Hepatocyte (in vitro differentiated cells): ENCODE measurements at regions not wholly inside any gene's neighbourhood (a gene's known extent, or its start where the extent isn't known, plus 50 kb on each side); places are given as distances from the start of the nearest gene placed in this dataset.

Experiments used
- DNase-seq: peaks from one replicate; pipeline ENCODE4 v3.0.0-alpha.2; 2016; ENCODE audit warnings: low spot score
- H2AFZ ChIP-seq: fragments of 200-600 bp; sonication (generic); 2 replicates; pipeline ENCODE4 v1.6.0; 2016; ENCODE audit warnings: antibody characterized with exemption, mild to moderate bottlenecking
- H3K27ac ChIP-seq: fragments of 200-600 bp; sonication (generic); 2 replicates; pipeline ENCODE4 v1.5.1; 2016; ENCODE audit warnings: mild to moderate bottlenecking
- H3K27me3 ChIP-seq: fragments of 200-600 bp; sonication (generic); 2 replicates; pipeline ENCODE4 v1.6.1; 2016
- H3K36me3 ChIP-seq: fragments of 200-600 bp; sonication (generic); replicated peaks from 2 replicates; pipeline ENCODE4 v1.5.1; 2016; ENCODE audit warnings: low read depth; ENCODE audit not compliant: insufficient read depth
- H3K4me1 ChIP-seq: fragments of 200-600 bp; sonication (generic); 2 replicates; pipeline ENCODE4 v1.5.1; 2016; ENCODE audit warnings: mild to moderate bottlenecking, moderate library complexity; ENCODE audit not compliant: insufficient read depth
- H3K4me2 ChIP-seq: fragments of 200-600 bp; sonication (generic); 2 replicates; pipeline ENCODE4 v1.6.0; 2016
- H3K4me3 ChIP-seq: fragments of 200-600 bp; sonication (generic); 2 replicates; pipeline ENCODE4 v1.5.1; 2016; ENCODE audit warnings: mild to moderate bottlenecking
- H3K79me2 ChIP-seq: fragments of 200-600 bp; sonication (generic); 2 replicates; pipeline ENCODE4 v1.6.0; 2017; ENCODE audit warnings: mild to moderate bottlenecking
- H3K9me2 ChIP-seq: fragments of 200-600 bp; sonication (generic); replicated peaks from 2 replicates; pipeline ENCODE4 v1.6.0; 2017; ENCODE audit warnings: mild to moderate bottlenecking; ENCODE audit not compliant: insufficient read depth
- H3K9me3 ChIP-seq: fragments of 200-600 bp; sonication (generic); 2 replicates; pipeline ENCODE4 v1.5.1; 2016; ENCODE audit warnings: low read depth, mild to moderate bottlenecking
- H4K20me1 ChIP-seq: fragments of 200-600 bp; sonication (generic); 2 replicates; pipeline ENCODE4 v1.6.0; 2016; ENCODE audit warnings: mild to moderate bottlenecking; ENCODE audit not compliant: insufficient read depth, poor library complexity, severe bottlenecking
- EZH2 ChIP-seq: fragments of 200-600 bp; sonication (generic); IDR thresholded peaks from 2 replicates; pipeline ENCODE4 v1.6.1; 2016; ENCODE audit warnings: antibody characterized with exemption, mild to moderate bottlenecking, borderline replicate concordance
- EZH2phosphoT487 ChIP-seq: fragments of 200-600 bp; sonication (generic); IDR thresholded peaks from one replicate; pipeline ENCODE4 v1.6.1; 2018; ENCODE audit warnings: antibody characterized with exemption, mild to moderate bottlenecking, low read depth, moderate library complexity; ENCODE audit not compliant: unreplicated experiment, severe bottlenecking
- WGBS: methylation state at CpG from one replicate; pipeline ENCODE4 v1.1.6; 2016; ENCODE audit warnings: low lambda C conversion rate; ENCODE audit errors: missing lambda C conversion rate; 5-methylcytosine and 5-hydroxymethylcytosine counted together
- TF ChIP-seq, protein P1 (sequence below): fragments of 200-600 bp; sonication (generic); IDR thresholded peaks from 2 replicates; pipeline ENCODE4 v1.5.1; 2016; ENCODE audit warnings: antibody characterized with exemption, mild to moderate bottlenecking; ENCODE audit not compliant: poor library complexity

DNA sequence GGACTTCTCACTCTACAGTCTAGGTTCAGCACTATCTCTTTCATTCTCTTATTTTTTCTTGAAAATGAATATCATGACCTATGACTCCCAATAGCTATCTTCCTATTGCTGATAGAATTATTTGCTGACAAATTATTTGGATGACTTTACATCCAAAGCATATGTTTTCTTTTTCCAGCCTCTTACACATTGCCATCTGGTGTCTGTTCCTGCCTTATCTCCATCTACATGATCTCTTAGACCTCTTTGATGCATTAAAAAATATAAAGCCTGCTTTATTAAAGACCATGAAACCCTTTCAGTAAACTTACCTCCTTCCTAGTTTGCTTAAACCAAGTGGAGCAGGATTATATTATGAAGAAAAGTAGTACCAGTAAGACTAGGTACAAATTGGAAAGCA, 700.9 kb upstream of the CXADR start:
- no peaks in the 10 kb centered on the region for H3K79me2 ChIP-seq
- DNase-seq = no peak
- no peak overlapping the region for H3K4me2 ChIP-seq
- H3K4me3 ChIP-seq = no peak overlapping the region
- TF ChIP-seq, protein P1, sequence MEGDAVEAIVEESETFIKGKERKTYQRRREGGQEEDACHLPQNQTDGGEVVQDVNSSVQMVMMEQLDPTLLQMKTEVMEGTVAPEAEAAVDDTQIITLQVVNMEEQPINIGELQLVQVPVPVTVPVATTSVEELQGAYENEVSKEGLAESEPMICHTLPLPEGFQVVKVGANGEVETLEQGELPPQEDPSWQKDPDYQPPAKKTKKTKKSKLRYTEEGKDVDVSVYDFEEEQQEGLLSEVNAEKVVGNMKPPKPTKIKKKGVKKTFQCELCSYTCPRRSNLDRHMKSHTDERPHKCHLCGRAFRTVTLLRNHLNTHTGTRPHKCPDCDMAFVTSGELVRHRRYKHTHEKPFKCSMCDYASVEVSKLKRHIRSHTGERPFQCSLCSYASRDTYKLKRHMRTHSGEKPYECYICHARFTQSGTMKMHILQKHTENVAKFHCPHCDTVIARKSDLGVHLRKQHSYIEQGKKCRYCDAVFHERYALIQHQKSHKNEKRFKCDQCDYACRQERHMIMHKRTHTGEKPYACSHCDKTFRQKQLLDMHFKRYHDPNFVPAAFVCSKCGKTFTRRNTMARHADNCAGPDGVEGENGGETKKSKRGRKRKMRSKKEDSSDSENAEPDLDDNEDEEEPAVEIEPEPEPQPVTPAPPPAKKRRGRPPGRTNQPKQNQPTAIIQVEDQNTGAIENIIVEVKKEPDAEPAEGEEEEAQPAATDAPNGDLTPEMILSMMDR = no peak
- TF ChIP-seq EZH2 (no peak), EZH2phosphoT487 (no peak)
- no peaks in the 10 kb centered on the region for H3K36me3 ChIP-seq
- no peaks in the 10 kb centered on the region for H3K27me3 ChIP-seq
- H3K27ac ChIP-seq = no peak overlapping the region
- no peak overlapping the region for H2AFZ ChIP-seq
- no peaks in the 10 kb centered on the region for H3K9me2 ChIP-seq
- H3K9me3 ChIP-seq = no peaks in the 10 kb centered on the region
- H4K20me1 ChIP-seq = no peaks in the 10 kb centered on the region
- H3K4me1 ChIP-seq = no peaks in the 10 kb centered on the region

GRCh38 chr21:16815243-16815642, 697.6 kb upstream of the CXADR start:
- H3K4me2 ChIP-seq = no peak overlapping the region
- H3K9me2 ChIP-seq = no peaks in the 10 kb centered on the region
- no peak overlapping the region for H3K27ac ChIP-seq
- no peaks in the 10 kb centered on the region for H3K36me3 ChIP-seq
- H3K79me2 ChIP-seq = no peaks in the 10 kb centered on the region
- no peaks in the 10 kb centered on the region for H3K9me3 ChIP-seq
- no peaks in the 10 kb centered on the region for H3K4me1 ChIP-seq
- no peak overlapping the region for H2AFZ ChIP-seq
- H4K20me1 ChIP-seq = no peaks in the 10 kb centered on the region
- H3K27me3 ChIP-seq = no peaks in the 10 kb centered on the region
- WGBS = 61% methylated on average over 2 of the region's 2 CpGs
- no peak overlapping the region for H3K4me3 ChIP-seq
- no peak for DNase-seq
- TF ChIP-seq EZH2phosphoT487 (no peak), EZH2 (no peak)
- TF ChIP-seq, protein P1 = no peak

- no peaks in the 10 kb centered on the region for H3K9me2 ChIP-seq
- no peak overlapping the region for H3K27ac ChIP-seq
- H2AFZ ChIP-seq = no peak overlapping the region
- H3K36me3 ChIP-seq = no peaks in the 10 kb centered on the region
- WGBS = 100% methylated on average over 1 of the region's 1 CpG
- no peak overlapping the region for H3K4me3 ChIP-seq
- no peaks in the 10 kb centered on the region for H3K27me3 ChIP-seq
- no peaks in the 10 kb centered on the region for H3K4me1 ChIP-seq
- no peak for DNase-seq
- no peaks in the 10 kb centered on the region for H3K79me2 ChIP-seq
- H3K9me3 ChIP-seq = no peaks in the 10 kb centered on the region
- no peaks in the 10 kb centered on the region for H4K20me1 ChIP-seq
- TF ChIP-seq, protein P1 = no peak
- TF ChIP-seq EZH2 (no peak), EZH2phosphoT487 (no peak)
- H3K4me2 ChIP-seq = no peak overlapping the region
Observed at GRCh38 chr21:16821588-16821987, 691.3 kb upstream of the CXADR start.

- H3K4me3 ChIP-seq = no peak overlapping the region
- H3K27ac ChIP-seq = no peak overlapping the region
- TF ChIP-seq, protein P1 = no peak
- TF ChIP-seq EZH2phosphoT487 = no peak
- no peak for TF ChIP-seq EZH2
- no peaks in the 10 kb centered on the region for H3K4me1 ChIP-seq
- no peaks in the 10 kb centered on the region for H3K9me3 ChIP-seq
- H3K4me2 ChIP-seq = no peak overlapping the region
- 67% methylated on average over 3 of the region's 3 CpGs for WGBS
- no peak for DNase-seq
- H3K36me3 ChIP-seq = no peaks in the 10 kb centered on the region
- H2AFZ ChIP-seq = no peak overlapping the region
- H3K79me2 ChIP-seq = no peaks in the 10 kb centered on the region
- no peaks in the 10 kb centered on the region for H3K27me3 ChIP-seq
- no peaks in the 10 kb centered on the region for H3K9me2 ChIP-seq
- H4K20me1 ChIP-seq = no peaks in the 10 kb centered on the region
Observed at GRCh38 chr21:16829532-16829931, 683.3 kb upstream of the CXADR start.
